CD4-positive, alpha-beta T cell (primary cell): ENCODE measurements at regions not wholly inside any gene's neighbourhood (a gene's known extent, or its start where the extent isn't known, plus 50 kb on each side); places are given as distances from the start of the nearest gene placed in this dataset.

ENCODE experiments used
- ATAC-seq: fragments of 200-7000 bp; cut with Tn5 transposase; one replicate; pipeline ENCODE4 v1.10.0; 2022; ENCODE audit warnings: mild to moderate bottlenecking; ENCODE audit not compliant: poor library complexity
- CTCF ChIA-PET: fragments of 350-600 bp; sonication (Branson Sonifier 250); formaldehyde crosslinking; loops from one replicate; lab custom pipeline; 2021; ENCODE audit warnings: antibody characterized with exemption, inconsistent platforms; lab: Charles Lee
- POLR2A ChIA-PET: fragments of 350-600 bp; sonication (Branson Sonifier 250); formaldehyde crosslinking; loops from one replicate; lab custom pipeline; 2021; ENCODE audit warnings: antibody characterized with exemption, inconsistent platforms; lab: Charles Lee
- DNase-seq, 14 experiments: peaks; one replicate each; pipeline ENCODE4 v3.0.0-alpha.2; 2013 to 2020; ENCODE audit warnings: mixed read lengths in 2 of 14
- H3K27ac ChIP-seq, 2 donors: one replicate each; pipeline versions ENCODE4 v1.5.1 to v1.7.0; 2013; ENCODE audit warnings: low read length in 2 of 2, low read depth in 1 of 2, mild to moderate bottlenecking in 1 of 2
- H3K27me3 ChIP-seq, 2 experiments: 1 replicate in 1 of 2; 2 replicates in 1 of 2; pipeline versions ENCODE4 v1.6.1 to v1.7.0; 2013; ENCODE audit warnings: low read length in 2 of 2, control low read depth in 1 of 2, mild to moderate bottlenecking in 1 of 2, moderate library complexity in 1 of 2; ENCODE audit not compliant: insufficient read depth in 2 of 2, control insufficient read depth in 1 of 2
- H3K36me3 ChIP-seq: one replicate; pipeline ENCODE4 v1.6.1; 2013; ENCODE audit warnings: low read length, control low read depth; ENCODE audit not compliant: insufficient read depth
- H3K4me1 ChIP-seq: one replicate; pipeline ENCODE4 v1.6.1; 2013; ENCODE audit warnings: low read length, control low read depth; ENCODE audit not compliant: insufficient read depth
- H3K4me3 ChIP-seq: one replicate; pipeline ENCODE4 v1.5.1; 2013; ENCODE audit warnings: mild to moderate bottlenecking, low read length, moderate library complexity
- H3K9me3 ChIP-seq, 2 experiments: 1 replicate in 1 of 2; 2 replicates in 1 of 2; pipeline versions ENCODE4 v1.6.1 to v1.7.0; 2013; ENCODE audit warnings: low read length in 2 of 2, mild to moderate bottlenecking in 2 of 2, control low read depth in 1 of 2, moderate library complexity in 1 of 2; ENCODE audit not compliant: control insufficient read depth in 1 of 2, insufficient read depth in 1 of 2
- H3K27ac Mint-ChIP-seq: one replicate; pipeline ENCODE4 v1.8.0; 2020; ENCODE audit warnings: mixed read lengths
- H3K27me3 Mint-ChIP-seq: one replicate; pipeline ENCODE4 v1.8.0; 2021; ENCODE audit warnings: mixed read lengths
- H3K36me3 Mint-ChIP-seq: one replicate; pipeline ENCODE4 v1.8.0; 2021; ENCODE audit warnings: low read depth, mixed read lengths
- H3K4me1 Mint-ChIP-seq: one replicate; pipeline ENCODE4 v1.8.0; 2021; ENCODE audit warnings: low read depth, mixed read lengths
- H3K4me3 Mint-ChIP-seq: one replicate; pipeline ENCODE4 v1.8.0; 2020; ENCODE audit warnings: mild to moderate bottlenecking, mixed read lengths
- H3K9me3 Mint-ChIP-seq: one replicate; pipeline ENCODE4 v1.8.0; 2020; ENCODE audit warnings: mixed read lengths
- intact Hi-C, 2 experiments: fragments of 100-400 bp; cut with DNase I in 1 of 2; cut with micrococcal nuclease in 1 of 2; formaldehyde crosslinking; loops; one replicate each; pipeline versions ENCODE4 v1.15.1 to v1.9.0; 2023 to 2025; cut with DNase I, micrococcal nuclease
- TF ChIP-seq, protein P1 (sequence below): fragments of 200-600 bp; IDR thresholded peaks from one replicate; pipeline ENCODE4 v1.8.0; 2022; ENCODE audit warnings: antibody characterized with exemption, mild to moderate bottlenecking

DNA sequence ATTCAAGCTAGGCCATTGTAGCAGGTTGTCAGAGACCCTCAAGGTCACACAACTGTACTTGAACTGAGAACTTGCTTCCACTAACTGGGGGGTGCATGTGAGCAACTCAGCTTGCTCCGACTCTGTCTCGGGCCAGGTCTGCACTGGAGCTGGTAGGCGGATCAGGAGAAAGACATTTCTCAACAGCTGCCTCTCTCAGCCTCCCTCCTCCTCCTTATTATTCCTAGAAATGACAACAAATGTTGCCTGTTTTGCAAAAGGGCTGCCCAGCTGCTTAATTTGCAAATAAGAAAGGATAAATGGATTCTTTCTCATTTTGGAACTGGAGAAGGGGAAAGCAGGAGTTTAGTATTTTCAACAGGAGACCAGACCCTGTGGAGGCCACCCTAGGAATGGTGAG, 140.5 kb downstream of the RHOU start:
- ChIA-PET CTCF (no interaction called here), POLR2A (no interaction called here)
- Histone ChIP-seq H3K36me3 (no peaks in the 10 kb centered on the region), H3K27ac (no peak overlapping the region), H3K9me3 (no peaks in the 10 kb centered on the region), H3K4me1 (no peaks in the 10 kb centered on the region), H3K27me3 (no peaks in the 10 kb centered on the region), H3K4me3 (no peak overlapping the region)
- no peak overlapping the region for H3K4me3 Mint-ChIP-seq
- H3K4me1 Mint-ChIP-seq: no peaks in the 10 kb centered on the region
- intact Hi-C loops: no loop called here
- TF ChIP-seq, protein P1, sequence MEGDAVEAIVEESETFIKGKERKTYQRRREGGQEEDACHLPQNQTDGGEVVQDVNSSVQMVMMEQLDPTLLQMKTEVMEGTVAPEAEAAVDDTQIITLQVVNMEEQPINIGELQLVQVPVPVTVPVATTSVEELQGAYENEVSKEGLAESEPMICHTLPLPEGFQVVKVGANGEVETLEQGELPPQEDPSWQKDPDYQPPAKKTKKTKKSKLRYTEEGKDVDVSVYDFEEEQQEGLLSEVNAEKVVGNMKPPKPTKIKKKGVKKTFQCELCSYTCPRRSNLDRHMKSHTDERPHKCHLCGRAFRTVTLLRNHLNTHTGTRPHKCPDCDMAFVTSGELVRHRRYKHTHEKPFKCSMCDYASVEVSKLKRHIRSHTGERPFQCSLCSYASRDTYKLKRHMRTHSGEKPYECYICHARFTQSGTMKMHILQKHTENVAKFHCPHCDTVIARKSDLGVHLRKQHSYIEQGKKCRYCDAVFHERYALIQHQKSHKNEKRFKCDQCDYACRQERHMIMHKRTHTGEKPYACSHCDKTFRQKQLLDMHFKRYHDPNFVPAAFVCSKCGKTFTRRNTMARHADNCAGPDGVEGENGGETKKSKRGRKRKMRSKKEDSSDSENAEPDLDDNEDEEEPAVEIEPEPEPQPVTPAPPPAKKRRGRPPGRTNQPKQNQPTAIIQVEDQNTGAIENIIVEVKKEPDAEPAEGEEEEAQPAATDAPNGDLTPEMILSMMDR: no peak
- ATAC-seq: no peak
- DNase-seq: no peak
- H3K36me3 Mint-ChIP-seq: no peaks in the 10 kb centered on the region
- no peaks in the 10 kb centered on the region for H3K27me3 Mint-ChIP-seq
- H3K27ac Mint-ChIP-seq: no peak overlapping the region
- H3K9me3 Mint-ChIP-seq: no peaks in the 10 kb centered on the region

DNA sequence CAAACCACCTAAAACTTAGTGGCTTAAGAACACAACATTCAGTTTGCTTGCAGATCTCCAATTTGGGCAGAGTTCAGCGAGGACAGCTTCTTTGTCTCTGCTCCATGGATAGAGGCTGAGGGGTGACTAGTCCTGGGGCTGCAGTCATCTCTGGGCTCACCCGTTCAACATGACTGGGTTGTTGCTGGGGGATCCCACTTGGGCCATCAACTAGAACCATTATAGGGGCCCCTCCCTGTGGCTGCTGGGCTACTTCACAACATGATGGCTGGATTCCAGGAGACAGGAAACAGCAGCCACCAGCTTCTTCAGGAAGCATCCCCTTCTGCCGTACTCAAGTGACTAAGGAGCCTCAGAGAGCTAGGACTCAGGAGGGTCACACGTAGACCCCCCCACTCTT, 140.9 kb downstream of the RHOU start:
- intact Hi-C loops: no loop called here
- H3K4me1 ChIP-seq: no peaks in the 10 kb centered on the region
- no peak for ATAC-seq
- DNase-seq: no peak
- H3K36me3 Mint-ChIP-seq: no peaks in the 10 kb centered on the region
- H3K36me3 ChIP-seq: no peaks in the 10 kb centered on the region
- TF ChIP-seq, protein P1: no peak
- H3K27me3 Mint-ChIP-seq: no peaks in the 10 kb centered on the region
- no peak overlapping the region for H3K4me3 ChIP-seq
- H3K9me3 ChIP-seq: no peaks in the 10 kb centered on the region
- H3K4me1 Mint-ChIP-seq: no peaks in the 10 kb centered on the region
- no peaks in the 10 kb centered on the region for H3K9me3 Mint-ChIP-seq
- no peaks in the 10 kb centered on the region for H3K27me3 ChIP-seq
- no peak overlapping the region for H3K27ac ChIP-seq
- POLR2A ChIA-PET: no interaction called here
- CTCF ChIA-PET: no interaction called here
- H3K27ac Mint-ChIP-seq: no peak overlapping the region
- H3K4me3 Mint-ChIP-seq: no peak overlapping the region

DNA sequence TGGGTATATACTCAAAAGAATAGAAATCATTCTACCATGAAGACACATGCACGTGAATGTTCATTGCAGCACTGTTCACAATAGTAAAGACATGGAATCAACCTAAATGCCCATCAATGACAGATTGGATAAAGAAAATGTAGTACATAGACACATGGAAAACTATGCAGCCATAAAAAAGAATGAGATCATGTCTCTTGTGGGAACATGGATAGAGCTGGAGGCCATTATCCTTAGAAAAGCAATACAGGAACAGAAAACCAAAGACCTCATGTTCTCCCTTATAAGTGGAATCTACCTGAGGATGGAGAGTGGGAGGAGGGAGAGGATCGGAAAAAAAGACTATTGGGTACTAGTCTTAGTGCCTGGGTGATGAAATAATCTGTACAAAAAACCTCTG, 143.9 kb downstream of the RHOU start:
- Histone ChIP-seq H3K9me3 (peaks cover 0 to 2% of the 10 kb centered on the region in 2 experiments), H3K4me1 (no peaks in the 10 kb centered on the region), H3K36me3 (no peaks in the 10 kb centered on the region), H3K27ac (no peak overlapping the region), H3K4me3 (no peak overlapping the region), H3K27me3 (no peaks in the 10 kb centered on the region)
- Mint-ChIP-seq H3K36me3 (no peaks in the 10 kb centered on the region), H3K27ac (no peak overlapping the region), H3K4me3 (no peak overlapping the region), H3K9me3 (peaks cover 3% of the 10 kb centered on the region), H3K27me3 (no peaks in the 10 kb centered on the region), H3K4me1 (no peaks in the 10 kb centered on the region)
- ChIA-PET CTCF (no interaction called here), POLR2A (interaction anchor here (0.6 kb wide), 1 partner anchor 15 kb away, joined by 3 read pairs; no protein-coding TSS in a partner anchor)
- ATAC-seq (no peak), DNase-seq (no peak)
- TF ChIP-seq, protein P1: no peak
- intact Hi-C loops: no loop called here
